Right lung (tissue), 2 donors: ENCODE measurements at regions not wholly inside any gene's neighbourhood (a gene's known extent, or its start where the extent isn't known, plus 50 kb on each side); places are given as distances from the start of the nearest gene placed in this dataset.

Source experiments
- DNase-seq, 2 donors: peaks; one replicate each; pipeline ENCODE4 v3.0.0-alpha.2; 2013

DNA sequence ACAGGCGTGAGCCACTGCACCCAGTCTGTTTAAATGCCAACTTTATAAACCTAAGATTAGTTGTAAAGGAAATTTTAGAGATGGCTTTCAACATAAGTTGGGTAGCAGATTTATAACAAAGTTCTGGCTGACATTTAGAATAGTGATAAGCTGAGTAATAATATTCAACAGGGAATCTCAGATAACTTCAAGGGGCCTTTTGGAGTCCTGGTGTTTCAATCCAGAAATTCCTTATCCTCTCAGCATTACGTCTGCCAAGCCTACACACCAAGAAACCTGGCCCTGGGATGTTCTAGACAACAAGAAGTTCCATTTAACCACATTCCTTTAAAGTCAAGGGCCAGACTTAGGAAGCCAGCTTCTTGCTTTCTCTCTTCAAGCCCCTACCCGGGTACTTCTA is 59.5 kb upstream of the DYRK2 start:
- DNase-seq = no peak

DNA sequence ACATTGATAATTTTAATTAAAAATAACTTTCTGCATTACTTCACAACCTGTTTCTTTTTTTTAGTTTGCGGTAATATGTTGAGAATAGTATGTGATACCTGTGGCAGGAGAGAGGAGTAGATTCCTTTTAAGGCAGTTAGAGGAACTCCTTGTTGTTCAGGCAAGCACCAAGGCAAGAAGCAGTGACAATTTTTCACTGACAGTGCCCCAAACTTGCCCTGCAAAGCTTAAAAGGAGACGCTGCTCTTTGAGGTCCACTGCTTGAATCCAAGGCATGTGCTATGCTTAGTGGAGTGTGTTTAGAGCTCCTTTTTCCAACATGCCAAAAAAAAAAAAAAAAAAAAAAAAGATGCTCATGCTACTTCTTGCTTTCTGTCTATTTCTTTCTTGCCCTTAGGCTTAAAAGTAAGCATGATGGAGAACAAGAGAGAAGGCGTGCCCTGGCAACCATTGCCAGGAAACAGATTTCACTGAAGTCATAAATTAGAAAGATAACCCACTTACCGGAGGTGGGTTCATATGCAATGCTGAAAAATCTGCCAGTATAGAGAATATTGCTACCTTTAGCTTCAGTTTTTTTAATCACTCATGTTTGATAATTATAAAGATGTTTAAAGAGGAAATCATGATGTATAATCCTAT is 58.3 kb upstream of the DYRK2 start:
- no peak for DNase-seq

DNA sequence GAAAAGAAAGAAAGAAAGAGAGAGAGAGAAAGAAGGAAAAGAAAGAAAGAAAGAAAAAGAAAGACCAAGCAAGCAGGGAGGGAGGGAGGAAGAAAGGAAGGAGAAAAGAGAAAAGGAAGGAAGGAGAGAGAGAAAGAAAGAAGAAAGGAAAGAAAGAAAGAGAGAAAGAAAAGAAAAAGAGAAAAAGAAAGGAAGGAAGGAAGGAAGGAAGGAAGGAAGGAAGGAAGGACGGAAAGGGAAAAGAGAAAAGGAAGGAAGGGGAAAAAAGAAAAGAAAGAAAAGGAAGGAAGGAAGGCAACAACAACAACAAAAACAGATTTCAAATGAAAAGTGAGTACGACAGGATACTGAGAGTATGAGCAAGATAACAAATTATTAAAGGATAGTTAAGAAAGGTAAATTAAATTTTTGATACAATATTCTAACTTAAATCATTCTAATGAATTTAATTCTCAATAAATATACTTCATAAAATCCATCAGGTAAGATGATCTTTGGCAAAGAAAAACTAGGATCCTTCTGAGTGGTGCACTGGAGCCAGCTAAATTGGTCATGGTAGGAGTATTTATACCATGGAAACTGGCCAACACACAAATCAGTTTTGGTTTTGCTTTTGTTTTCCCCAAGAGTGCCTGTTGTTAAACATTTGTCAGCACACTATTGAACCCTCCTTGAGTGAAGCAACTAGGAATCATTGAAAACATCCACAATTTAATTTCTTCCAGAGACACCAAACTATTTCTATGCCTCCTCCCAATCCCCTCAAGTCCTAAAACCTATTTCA is 56.1 kb upstream of the DYRK2 start:
- peak in 1 of 2 donors; percentile 12 for DNase-seq

DNA sequence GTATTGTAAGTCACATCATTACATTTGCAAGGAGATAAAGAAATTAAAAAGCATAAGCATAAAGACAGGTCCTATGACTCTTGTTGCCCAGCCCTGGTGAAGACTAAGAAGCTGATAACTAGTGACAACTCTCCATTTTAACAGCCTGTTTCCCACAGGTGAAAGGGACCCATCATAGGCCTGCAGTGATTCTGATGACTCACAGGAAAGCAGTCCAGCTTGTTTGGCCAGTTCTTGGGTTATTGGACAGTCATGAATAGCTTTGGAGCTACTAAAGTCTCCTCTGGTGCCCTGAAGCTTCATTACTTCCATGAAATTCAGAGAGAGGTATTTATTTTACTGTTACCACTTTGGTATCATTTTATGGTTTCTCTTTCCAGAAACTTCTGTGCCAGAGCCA is 55.5 kb upstream of the DYRK2 start:
- no peak for DNase-seq

DNA sequence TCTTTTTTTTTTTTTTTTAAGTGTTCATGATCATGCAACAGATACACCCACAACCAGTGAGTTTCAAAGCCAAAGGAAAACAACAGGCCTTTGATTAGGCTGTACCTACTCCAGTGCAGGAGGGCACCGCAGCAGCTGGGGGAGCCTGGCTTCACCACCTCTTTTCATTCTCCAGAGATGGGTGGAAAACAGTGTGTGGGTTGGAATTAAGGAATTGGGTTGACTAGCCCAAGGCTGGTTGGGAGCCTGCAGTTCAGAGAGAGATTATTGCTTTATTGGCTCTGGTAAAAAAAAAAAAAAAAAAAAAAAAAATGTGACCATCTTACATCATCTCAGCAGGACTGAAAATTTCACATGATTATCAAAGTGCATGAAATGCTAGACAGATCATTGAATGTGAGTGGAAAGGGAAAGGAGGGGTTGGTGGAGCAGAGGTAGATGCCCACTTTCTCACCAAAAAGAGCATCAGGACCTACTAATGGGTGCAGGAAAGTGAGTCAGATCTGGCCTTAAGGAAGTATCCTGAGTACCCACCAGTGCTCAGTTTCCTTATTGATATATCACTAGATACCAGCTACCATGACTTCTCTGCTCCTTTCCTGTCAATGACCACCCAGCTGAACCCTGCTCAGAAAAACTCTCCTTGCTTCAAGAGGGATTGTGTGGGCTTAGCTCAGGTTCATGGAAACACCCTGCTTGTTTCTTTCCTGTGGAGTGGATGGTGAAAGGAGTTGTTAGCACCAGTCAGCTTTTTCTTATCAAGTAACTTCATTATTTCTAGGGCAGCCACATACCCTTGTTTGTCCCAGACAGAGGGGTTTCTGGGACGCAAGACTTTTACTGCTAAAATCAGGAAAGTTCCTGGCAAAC is 54.8 kb upstream of the DYRK2 start:
- no peak for DNase-seq

DNA sequence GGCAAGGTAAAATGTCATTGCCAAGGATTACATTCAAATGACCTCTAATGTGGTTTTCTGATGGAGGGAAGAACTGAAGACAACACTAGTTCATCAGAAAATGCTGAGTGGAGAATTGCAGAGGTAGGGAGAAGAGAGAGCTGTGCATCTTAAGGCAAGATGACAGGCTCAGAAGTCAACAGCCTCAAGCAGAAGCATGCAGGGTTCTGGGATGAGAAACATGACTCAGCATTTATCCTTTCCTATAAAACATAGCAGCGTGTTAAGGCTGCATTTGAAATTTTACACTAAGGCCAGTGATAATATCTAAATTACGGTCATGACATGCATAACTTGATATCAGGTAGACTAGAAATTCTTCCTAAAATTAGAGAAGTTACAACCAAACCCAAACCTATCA is 53.7 kb upstream of the DYRK2 start:
- DNase-seq = no peak

DNA sequence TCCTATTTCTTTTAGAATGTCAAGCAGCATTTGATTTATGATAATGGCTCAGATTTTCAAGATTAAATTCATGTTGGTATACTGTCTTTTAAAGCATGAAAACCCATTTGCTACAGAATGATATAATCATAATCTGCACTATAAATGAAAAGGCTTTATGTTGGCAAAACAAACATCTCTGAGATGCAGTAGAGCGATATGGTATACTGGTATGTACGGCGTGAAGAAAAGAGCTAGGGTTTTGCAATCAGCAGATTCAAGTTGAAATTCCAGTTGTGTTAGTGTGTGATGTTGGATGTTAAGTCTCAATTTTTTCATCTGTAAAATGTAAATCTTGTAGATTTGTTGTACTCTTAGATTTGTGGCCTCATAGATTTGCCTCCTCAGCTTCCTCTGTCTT is 53.2 kb upstream of the DYRK2 start:
- no peak for DNase-seq

DNA sequence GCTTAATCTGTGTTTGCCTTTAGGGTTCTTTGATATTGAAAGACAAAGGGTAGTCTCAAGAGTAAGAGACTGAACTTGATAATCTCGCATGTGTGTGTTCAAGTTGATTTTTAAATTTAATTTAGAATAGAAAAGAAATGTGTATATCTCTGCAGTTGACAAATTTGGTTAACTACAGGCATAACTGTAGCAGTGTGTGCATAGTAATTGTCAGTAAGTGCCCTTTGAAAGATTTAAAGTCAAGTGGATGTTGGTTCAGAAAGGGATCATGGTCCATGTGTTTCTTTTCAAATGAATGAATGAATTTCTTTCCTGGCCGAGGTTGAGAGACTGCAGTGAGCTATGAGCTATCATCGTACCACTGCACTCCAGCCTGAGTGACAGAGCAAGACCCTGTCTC is 49.9 kb upstream of the DYRK2 start:
- no peak for DNase-seq
